ENCODE measurements at regions not wholly inside any gene's neighbourhood (a gene's known extent, or its start where the extent isn't known, plus 50 kb on each side); places are given as distances from the start of the nearest gene placed in this dataset.
"Not testable (repeated sequence)": the region's sequence is repeated elsewhere in the genome, so short reads cannot be mapped to it uniquely, and the experiment has no call there.

DNA sequence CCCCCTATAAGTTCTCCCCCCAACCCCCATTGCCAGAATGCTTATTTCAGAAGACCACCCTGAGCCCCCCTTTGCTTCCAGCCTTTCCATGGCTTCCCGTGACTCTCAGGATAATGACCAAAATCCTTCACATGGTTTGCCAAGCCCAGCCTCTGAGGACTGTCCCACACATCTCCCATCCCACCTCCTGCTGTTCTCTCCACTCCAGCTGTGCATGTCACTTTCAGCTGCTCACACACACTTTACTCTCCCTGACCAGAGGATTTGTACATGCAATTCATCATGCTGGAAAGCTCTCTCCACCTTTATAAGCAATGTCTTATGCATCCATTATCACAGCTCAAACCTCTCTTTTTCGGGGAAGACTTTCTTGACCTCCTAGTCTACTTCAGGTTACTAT is 164.2 kb downstream of the PRL start:
- DNase-seq: no peak

DNA sequence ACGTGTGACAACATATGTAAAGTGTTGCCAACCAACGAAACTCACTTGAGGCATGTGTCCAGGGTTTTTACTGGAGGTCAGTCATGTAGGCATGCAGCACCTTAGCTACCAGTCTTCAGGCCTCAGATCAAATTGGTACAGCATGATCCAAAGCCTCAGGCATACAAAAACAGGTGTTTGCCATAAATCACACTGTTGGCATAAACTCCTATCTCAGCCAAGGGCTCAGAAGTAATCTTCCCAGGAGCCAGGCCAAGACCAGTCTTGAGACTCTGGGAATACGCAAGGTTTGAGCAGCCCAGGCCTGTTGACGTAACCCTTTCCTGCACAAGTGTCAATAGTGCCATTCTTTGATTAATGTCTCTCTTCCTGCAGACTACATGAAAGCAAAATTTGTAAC is 163.5 kb downstream of the PRL start:
- DNase-seq: no peak

DNA sequence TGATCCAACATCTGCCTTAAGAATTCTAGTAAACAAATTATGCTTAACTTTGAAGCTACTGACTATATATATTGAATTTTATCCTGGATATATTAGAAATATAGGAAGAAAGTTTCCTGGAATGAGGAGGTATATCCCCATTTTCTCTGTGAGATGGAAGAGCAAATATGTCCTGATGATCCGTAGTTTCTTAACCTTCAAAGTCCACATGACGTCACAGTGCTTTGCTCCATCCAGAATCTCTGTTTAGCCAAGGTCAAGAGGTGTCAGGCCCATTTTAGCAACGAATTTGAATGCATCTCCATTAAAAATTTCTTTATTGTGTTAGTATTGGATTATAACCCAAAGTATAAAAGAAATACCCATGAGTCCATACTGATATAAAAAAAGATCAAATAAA is 162.5 kb downstream of the PRL start:
- DNase-seq: no peak

DNA sequence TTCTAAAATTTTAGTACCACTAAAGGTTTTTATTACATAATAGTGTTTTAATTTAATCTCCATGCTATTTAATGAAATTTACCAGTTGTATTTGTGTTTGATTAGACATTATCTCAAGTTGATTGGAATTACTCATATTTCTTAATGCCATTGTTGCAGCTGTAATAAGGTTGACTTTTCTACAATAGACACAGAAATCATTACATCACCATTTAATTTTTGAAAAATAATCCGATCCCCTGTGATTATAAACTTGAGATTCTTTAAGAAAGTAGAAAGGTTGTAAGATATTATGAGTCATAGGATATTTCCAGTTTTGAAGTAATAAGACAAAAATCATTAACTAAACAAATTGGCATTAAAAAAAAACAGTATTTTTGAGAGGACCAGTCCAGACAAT is 161.4 kb downstream of the PRL start:
- DNase-seq: no peak

DNA sequence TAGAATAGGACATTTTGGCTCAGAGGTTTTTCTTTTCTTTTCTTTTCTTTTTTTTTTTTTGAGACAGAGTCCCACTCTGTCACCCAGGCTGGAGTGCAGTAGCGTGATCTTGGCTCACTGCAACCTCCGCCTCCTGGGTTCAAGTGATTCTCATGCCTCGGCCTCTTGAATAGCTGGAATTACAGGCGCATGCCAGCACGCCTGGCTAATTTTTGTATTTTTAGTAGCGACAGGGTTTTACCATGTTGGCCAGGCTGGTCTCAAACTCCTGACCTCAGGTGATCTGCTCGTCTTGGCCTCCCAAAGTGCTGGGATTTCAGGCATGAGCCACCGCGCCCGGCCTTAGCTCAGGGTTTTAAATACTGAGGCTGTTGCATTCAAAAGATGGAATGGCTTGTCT is 156.1 kb downstream of the PRL start:
- DNase-seq: not testable (repeated sequence)

DNA sequence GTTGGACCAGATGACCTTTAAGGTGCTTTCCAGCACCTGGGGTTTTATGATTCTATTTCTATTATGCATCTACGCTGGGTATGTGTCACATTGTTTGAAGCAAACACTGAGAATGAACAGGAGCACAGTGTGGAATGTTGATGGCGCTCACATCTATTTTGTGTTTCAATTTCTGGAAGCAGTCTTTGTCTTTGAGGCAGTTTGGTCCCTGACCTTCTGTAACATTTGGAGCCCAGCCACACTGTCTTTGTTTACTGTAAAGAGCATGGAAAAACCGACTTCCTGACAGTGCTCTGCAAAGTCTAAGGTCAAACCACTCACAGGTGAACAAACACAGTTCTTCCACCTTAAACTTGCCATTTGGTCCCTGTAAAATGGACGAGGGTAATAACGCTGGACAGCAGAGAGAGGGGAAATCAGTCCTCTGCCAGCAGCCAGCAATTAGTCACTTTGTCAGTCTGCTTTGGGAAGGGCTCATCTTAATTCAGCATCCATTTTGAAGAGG is 155.5 kb downstream of the PRL start:
- DNase-seq: no peak

DNA sequence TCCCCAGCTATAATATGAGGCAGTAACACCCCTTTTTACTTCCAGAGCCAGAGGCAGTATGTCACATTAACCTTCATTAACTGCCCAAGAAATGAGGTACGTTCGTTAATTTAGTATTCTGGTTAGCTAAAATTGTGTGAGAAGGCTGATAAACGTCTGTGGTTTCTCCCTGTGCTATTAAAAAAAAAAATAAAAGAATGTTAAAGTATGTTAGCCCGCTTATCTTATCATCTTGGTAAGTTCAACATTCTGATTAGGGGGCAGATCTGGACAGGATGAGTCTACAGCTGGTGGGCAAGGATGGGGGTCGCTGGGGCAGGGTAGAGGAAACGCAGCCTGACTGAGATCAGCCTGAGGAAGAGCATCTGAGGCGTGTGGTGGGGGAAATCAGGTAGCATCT is 154.0 kb downstream of the PRL start:
- DNase-seq: no peak

DNA sequence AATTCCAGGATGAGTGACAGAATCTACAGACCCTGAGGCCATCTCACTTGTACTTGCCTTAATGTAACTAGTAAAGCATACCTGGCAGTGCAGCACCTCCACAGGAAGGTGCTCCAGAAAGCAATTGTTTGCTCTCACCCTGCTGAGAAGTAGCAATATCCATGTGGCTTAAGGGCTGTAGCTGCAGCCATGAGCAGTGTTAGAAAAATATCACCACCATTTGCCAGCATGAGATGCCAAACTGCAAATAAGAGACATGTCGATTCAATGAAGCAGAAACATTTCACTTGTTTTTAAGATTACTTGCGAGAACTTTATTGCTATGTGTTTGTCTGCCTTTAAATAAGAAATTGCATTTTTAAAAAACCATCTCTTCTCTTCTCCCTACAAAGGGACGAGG is 151.5 kb downstream of the PRL start:
- no peak for DNase-seq

DNA sequence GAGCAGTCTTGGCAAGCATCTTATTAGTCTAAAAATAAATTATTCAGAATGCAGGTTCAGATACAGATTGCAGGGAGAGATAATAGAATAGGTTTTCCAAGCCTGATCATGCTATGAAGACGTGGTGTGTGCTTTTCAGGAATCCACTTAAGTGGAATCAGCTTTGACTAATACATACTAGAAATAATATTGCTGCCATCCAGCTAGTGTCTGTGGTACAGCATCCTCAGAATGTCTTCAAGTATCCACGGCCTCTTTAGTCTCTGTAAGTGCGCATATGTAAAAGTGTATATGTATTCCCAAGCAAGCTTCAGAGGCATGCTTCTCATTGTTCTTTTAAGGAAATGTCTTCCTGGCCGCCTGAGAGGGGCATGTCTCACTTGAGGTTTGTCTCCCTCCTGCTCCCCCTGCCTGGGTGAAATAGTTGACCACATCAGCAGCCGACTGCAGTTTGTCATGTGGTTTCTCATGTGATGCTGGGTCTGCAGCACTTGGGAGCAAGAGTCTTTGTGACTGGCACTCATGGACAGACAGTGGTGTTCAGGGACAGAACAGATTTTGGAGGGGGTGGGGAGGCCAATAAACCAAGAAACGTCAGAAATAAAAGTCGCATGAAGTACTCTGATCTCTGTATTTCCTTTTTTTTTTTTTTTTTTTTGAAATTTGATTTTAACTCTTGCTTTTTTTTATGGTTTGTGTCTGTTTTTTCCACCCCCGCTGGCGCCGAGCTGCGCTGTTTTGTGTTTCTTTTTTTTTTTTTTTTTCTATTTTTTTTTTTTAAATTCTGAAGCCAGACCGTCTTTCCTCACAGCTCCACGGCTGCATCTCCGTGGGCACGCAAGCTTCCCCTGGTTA is 150.8 kb downstream of the PRL start:
- no peak for DNase-seq

DNA sequence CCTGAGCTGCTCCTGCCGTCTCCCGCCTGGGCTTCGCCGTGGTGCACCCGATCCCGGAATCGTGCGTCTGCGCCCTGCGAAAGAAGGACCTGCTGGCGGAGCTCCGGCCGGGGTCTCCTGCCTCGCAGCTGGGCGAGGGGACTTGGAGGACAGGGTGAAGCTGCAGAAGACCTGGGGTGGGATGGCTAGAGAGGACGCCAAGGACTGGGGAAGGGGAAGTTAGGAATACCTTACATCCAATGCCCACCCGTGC is 150.2 kb downstream of the PRL start:
- no peak for DNase-seq

DNA sequence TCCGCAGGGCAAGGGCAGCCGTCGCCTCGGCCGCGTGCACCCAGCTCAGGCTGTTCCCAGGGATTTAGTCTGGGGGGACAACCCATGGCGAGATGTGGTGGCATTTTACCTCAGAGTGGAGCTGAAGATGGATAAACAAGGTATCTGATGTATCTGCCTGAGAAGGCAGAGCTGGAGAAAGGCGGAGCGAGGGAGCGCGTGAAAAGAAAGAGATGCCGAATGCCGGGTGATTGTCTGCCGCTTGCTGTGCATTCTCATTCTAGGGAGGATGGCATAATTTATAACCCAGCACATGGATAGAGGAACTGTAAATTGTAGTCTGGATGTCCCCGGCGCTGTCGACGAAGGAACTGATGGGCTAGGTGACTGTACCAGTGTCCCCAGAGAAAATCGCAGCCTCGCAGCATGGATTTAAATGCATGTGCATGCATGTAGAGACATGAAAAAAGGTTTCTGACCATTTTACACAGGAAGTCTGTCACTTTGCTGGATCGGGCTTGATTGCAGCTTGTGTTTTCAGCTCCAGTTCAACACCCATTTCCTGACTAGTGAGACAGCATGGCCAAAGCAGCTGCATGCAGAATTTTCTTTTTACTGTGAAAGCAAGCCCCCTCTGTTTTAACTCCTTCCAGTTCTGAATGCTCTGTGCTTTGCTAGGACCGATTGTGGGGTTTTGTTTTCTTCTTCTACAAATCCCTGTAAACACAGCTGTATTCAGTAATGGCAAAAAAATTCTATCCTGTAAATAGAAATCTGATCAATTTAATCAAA is 149.7 kb downstream of the PRL start:
- DNase-seq: no peak

DNA sequence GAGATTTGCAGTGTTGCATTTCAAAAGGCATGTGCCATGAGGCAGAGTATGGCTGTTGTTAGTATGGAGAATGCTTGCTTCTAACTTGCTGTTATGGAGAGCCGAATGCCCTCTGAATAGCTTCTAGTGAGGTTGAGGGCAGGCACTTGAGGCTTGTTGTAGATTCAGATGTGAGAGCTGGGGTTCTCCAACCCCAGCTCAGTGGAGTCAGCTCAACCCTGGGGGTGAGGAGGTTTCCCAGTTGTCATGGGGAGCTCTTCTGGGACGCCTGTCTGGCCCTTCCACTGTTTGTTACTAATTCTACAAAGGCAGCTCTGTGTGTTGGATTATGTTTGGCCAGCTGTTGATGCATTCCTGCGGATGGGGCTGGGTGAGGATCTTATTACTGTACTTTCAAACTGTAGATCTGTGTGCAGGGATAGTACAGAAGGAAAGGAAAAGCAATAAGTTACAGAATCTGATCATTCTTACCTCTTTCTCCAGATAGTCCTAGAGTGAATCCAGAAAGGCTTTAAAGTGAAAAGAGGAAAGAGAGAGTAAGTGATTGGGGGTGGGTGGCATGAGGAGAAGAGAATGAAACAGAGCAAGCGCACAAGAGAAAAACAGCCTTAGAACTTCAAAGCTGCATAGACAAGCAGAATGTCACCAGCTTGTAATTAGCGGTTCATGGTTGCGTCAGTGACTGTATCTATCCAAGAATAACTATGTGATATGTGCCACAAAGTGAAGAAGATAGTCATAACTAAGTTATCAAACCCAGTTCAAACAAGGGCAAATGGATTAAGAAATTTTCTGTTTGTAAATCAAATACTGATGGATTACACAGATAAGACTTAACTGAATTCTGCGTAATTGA is 148.7 kb downstream of the PRL start:
- no peak for DNase-seq

DNA sequence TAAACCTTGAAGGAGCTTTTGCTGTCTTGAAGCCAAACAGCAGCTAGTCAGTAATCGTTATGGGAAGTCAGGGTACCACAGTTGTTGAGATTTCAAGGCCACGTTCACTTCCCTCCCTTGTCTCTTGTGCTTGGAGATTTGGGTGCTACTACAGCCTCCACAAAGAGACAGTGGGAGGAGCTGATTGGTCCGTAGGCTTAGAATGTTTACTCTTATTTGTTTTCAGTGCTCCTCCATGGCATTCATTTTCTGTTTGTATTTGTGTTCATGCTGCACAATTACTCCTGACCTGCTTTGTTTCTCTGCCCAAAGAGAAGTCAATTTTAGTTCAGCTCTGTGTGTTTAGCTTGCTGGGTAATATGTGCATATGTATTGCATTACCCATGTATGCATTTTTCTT is 147.7 kb downstream of the PRL start:
- no peak for DNase-seq

DNA sequence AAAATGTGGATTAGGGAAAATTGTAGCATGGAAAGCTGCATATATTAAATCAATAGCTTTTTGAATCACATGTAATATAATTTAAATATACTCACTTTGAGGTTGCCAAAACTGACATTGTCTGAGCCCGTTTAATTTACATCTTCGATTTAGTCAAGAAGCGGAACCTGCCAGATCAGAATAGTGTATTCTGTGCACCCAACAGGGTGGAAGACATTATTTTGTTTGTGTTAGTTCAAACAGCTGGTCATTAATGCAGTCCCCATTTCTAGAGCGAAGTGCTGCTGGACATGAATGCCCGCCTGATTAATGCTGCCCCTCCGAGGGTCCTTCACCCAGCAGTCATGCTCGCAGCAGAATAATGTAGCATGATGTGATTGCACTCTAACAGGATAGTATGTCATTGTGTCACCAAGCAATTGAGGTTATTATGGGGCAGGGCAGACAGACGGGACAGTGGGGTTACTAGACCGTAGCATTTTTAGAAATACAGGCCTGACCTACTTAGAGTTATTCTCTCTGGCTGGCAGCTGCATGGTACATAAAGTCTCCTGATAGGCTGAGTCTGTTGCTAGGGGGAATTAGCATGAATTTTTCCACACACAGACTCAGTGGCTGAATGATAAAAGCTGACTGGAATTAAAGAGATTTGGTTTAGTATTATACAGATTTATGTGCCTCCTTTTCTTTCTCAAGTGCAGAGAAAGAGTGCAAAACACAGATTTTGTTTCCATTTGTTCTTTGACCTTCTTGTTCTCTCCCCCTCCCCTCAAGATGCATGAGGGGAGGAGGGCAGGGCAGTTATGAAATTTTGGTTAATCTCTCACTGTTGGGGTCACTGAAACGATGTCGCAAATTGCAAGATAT is 147.1 kb downstream of the PRL start:
- no peak for DNase-seq

DNA sequence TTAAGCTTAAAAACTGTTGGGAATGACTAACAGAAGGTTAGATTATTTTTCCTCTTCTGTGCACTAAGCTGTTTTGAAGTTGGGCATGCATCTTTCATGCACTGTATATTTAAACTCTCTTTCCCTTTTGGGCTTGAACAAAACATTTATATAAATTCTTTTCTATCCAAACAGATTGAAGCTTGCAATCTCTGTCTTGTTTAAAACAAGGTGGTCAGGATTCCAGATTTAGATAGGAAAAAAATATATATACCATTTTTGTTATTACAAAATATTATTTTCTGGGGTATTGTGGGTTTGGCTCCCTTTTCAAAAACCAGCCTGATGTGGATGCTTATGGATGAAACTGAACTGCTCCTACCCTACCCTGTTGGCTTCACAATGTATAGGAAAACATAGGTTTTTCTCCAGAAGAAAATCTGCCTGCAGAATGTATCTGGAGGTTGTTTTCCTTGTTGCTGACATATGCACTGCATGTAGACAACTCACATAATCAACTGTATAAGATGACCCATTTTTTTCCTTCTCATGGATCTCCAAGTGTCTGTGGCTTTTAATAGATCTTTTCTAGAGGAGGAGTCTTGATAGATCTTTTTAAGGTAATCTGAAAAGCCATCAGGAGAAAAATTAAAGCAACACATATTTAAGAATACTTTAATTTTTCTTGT is 146.3 kb downstream of the PRL start:
- no peak for DNase-seq

DNA sequence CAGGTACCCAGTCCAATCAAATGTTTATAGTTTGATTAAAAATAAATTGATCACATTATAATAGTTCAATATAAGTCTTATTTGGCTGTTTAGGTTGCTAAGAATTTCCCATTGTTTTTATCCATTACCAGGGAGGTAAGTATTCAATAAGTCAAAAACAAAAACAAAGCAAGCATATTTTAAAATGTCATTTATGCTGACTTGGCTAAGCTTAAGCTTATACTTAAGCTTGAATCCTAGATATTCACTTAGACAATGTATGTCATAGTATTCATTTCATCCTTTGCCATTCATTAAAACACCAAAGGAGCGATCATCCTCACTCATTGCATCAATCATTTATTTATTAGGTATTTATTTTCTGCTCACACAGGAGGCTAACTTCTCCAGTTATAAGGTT is 144.9 kb downstream of the PRL start:
- no peak for DNase-seq

DNA sequence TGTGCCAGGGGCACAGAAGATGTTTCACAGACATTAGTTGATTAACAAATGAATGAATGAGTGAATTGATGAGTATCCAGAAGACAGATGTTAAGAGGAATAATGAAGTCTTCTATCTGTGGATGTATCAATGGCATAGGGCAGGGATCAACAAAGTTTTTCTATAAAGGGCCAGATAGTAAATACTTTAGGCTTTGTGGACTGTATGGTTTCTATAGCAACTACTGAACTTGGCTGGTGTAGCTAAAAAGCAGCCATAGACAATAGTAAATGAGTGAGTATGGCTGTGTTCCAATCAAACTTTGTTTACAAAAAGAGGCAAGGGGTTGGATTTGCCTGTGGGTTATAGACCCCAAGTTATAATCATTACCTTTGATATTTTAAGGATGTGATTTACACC is 144.0 kb downstream of the PRL start:
- DNase-seq: no peak

DNA sequence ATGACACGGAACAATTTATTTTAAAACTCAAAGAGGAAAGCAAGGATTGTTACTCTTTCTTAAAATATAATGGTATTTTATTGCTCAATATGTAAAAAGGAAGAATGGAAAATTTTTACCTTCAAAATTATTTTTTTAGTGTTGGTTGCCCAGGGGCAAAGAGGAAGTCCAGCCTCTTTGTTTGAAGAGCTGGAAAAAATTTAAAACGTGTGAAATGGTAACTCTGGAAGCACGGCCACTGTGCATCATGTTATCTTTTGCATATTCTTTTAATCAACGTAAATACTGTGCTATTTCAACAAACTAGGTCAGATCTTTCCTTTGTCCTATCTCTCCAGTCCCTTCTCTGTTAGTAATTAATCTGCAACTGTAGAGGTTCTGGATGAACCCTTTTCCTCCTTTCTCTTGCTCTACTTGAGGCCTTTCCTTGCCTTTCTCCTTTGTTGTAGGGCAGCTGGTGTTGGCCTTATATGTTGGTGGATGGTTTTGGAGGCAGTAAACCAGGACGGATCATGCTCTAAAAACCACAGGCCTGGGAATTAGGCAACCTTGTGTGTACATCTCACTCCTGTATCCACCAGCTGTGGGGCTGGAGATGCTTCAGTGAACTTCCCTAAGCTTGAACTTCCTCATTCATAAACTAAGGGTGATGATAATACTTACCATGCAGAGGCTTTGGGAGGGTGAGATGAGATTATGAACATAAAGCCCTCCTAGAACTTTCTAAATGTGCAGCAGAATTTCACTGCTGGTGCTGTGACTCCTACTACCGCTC is 143.3 kb downstream of the PRL start:
- DNase-seq: no peak

DNA sequence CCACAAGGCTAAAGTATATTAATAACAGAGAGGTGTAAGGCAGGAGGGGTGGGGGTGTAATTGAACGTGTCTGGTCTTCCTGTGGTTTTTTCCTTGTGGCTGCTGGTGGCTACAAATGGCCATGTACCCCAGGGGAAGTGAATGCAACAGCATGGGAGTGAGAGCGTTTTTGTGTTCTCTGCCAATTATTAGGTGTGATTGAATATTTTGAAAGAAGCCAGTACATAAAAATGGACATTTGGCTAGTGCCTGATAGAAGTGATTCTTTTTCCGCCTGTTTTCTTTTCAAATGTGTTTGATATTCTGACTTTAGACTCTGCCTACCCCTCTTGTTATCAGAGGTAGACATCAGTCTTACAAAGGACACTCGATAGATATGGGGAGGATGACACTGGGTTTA is 141.3 kb downstream of the PRL start:
- DNase-seq: no peak

DNA sequence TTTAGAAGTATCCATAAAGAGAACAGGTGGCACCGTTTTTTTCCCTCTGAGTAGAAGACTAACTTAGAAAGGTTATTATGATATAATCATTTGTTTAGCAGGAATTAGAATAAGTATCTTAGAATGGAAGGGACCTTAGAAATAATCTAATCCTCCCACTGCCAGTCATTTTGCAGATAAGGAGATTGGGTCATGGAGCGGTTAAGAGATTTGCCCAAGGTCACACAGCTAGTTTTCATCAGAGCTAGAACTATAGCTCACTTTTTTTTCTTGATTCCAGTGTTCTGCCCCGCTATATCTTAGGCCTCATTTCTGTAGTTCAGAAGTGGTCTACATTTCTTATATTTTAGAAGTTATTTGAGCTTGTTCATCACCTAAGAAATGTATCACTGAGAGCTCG is 139.6 kb downstream of the PRL start:
- no peak for DNase-seq

DNA sequence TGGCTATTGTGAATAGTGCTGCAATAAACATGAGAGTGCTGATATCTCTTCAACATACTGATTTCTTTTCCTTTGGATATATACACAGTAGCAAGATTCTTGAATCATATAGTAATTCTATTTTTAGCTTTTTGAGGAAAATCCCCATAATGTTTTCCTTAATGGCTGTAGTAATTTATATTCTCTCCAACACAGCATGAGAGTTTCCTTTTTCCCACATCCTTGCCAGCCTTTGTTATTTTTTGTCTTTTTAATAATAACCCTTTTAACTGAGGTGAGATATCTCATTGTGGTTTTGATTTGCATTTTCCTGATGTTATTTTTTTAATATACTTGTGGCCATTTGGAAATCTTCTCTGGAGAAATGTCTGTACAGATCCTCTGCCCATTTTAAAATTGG is 132.6 kb downstream of the PRL start:
- DNase-seq: no peak
